ENCODE measurements at regions not wholly inside any gene's neighbourhood (a gene's known extent, or its start where the extent isn't known, plus 50 kb on each side); places are given as distances from the start of the nearest gene placed in this dataset.
A peak's percentile ranks its signal among the peaks of the same experiment; 100 is the strongest.

DNA sequence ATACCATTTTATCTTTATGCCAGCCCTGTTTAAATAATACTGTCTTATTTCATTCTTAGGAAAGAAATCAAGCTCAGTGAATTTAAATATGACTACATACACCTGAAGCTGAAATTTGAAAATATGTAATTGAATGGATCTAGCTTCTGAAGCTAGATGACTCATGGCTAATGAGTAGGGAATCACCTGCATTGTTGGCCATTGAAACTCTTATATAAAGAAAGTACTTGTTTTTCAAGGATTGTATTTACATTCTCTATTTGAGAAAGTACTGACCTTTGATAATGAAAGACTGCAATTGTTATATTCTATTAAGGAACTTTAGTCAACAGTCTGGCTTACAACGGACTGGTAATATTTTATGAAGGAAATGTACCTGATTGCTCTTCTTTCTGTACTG lies 346.7 kb upstream of the LRATD1 start:
- Mint-ChIP-seq H3K9me3 (no peaks in the 10 kb centered on the region), H3K36me3 (ENCODE audit: low read depth) (no peaks in the 10 kb centered on the region), H3K27ac (no peak overlapping the region), H3K4me1 (no peaks in the 10 kb centered on the region; the same call in 2 of the 3 replicates), H3K4me3 (no peak overlapping the region), H3K27me3 (ENCODE audit: insufficient read depth, low read depth, poor library complexity) (peaks cover 4% of the 10 kb centered on the region)
- no peaks in the 10 kb centered on the region for H3K79me2 ChIP-seq (replicated peaks; ENCODE audit: insufficient read depth)
- H3K9me2 ChIP-seq (ENCODE audit: insufficient read depth), result peaks cover 7% of the 10 kb centered on the region; the same call in 1 of the 2 replicates
- no peak overlapping the region for H3K4me2 ChIP-seq
- H3F3A ChIP-seq (replicated peaks; ENCODE audit: low read depth), result no peaks in the 10 kb centered on the region
- ATAC-seq (no peak), DNase-seq (ENCODE audit: low spot score) (no peak)
- no peaks in the 10 kb centered on the region for H4K20me1 ChIP-seq (replicated peaks; ENCODE audit: insufficient read depth)
- H3K27ac ChIP-seq (ENCODE audit: low read depth), result no peak overlapping the region
- no peaks in the 10 kb centered on the region for H3K27me3 ChIP-seq (ENCODE audit: insufficient read depth)
- TF ChIP-seq, protein P1, sequence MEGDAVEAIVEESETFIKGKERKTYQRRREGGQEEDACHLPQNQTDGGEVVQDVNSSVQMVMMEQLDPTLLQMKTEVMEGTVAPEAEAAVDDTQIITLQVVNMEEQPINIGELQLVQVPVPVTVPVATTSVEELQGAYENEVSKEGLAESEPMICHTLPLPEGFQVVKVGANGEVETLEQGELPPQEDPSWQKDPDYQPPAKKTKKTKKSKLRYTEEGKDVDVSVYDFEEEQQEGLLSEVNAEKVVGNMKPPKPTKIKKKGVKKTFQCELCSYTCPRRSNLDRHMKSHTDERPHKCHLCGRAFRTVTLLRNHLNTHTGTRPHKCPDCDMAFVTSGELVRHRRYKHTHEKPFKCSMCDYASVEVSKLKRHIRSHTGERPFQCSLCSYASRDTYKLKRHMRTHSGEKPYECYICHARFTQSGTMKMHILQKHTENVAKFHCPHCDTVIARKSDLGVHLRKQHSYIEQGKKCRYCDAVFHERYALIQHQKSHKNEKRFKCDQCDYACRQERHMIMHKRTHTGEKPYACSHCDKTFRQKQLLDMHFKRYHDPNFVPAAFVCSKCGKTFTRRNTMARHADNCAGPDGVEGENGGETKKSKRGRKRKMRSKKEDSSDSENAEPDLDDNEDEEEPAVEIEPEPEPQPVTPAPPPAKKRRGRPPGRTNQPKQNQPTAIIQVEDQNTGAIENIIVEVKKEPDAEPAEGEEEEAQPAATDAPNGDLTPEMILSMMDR (conservative IDR thresholded peaks at IDR 0.05; ENCODE audit: low read depth in 2 of 2), result no peak
- no peak for TF ChIP-seq CREB1 (CRISPR knock-in tag; IDR thresholded peaks at IDR 0.05; ENCODE audit: low read depth)
- TF ChIP-seq, protein P2, sequence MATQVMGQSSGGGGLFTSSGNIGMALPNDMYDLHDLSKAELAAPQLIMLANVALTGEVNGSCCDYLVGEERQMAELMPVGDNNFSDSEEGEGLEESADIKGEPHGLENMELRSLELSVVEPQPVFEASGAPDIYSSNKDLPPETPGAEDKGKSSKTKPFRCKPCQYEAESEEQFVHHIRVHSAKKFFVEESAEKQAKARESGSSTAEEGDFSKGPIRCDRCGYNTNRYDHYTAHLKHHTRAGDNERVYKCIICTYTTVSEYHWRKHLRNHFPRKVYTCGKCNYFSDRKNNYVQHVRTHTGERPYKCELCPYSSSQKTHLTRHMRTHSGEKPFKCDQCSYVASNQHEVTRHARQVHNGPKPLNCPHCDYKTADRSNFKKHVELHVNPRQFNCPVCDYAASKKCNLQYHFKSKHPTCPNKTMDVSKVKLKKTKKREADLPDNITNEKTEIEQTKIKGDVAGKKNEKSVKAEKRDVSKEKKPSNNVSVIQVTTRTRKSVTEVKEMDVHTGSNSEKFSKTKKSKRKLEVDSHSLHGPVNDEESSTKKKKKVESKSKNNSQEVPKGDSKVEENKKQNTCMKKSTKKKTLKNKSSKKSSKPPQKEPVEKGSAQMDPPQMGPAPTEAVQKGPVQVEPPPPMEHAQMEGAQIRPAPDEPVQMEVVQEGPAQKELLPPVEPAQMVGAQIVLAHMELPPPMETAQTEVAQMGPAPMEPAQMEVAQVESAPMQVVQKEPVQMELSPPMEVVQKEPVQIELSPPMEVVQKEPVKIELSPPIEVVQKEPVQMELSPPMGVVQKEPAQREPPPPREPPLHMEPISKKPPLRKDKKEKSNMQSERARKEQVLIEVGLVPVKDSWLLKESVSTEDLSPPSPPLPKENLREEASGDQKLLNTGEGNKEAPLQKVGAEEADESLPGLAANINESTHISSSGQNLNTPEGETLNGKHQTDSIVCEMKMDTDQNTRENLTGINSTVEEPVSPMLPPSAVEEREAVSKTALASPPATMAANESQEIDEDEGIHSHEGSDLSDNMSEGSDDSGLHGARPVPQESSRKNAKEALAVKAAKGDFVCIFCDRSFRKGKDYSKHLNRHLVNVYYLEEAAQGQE (IDR thresholded peaks at IDR 0.05; ENCODE audit: unreplicated experiment), result no peak
- TF ChIP-seq STAT1 (IDR thresholded peaks at IDR 0.05; ENCODE audit: unreplicated experiment), result no peak
- no peak for TF ChIP-seq JUNB (IDR thresholded peaks at IDR 0.05; ENCODE audit: unreplicated experiment)
- TF ChIP-seq, protein P3, sequence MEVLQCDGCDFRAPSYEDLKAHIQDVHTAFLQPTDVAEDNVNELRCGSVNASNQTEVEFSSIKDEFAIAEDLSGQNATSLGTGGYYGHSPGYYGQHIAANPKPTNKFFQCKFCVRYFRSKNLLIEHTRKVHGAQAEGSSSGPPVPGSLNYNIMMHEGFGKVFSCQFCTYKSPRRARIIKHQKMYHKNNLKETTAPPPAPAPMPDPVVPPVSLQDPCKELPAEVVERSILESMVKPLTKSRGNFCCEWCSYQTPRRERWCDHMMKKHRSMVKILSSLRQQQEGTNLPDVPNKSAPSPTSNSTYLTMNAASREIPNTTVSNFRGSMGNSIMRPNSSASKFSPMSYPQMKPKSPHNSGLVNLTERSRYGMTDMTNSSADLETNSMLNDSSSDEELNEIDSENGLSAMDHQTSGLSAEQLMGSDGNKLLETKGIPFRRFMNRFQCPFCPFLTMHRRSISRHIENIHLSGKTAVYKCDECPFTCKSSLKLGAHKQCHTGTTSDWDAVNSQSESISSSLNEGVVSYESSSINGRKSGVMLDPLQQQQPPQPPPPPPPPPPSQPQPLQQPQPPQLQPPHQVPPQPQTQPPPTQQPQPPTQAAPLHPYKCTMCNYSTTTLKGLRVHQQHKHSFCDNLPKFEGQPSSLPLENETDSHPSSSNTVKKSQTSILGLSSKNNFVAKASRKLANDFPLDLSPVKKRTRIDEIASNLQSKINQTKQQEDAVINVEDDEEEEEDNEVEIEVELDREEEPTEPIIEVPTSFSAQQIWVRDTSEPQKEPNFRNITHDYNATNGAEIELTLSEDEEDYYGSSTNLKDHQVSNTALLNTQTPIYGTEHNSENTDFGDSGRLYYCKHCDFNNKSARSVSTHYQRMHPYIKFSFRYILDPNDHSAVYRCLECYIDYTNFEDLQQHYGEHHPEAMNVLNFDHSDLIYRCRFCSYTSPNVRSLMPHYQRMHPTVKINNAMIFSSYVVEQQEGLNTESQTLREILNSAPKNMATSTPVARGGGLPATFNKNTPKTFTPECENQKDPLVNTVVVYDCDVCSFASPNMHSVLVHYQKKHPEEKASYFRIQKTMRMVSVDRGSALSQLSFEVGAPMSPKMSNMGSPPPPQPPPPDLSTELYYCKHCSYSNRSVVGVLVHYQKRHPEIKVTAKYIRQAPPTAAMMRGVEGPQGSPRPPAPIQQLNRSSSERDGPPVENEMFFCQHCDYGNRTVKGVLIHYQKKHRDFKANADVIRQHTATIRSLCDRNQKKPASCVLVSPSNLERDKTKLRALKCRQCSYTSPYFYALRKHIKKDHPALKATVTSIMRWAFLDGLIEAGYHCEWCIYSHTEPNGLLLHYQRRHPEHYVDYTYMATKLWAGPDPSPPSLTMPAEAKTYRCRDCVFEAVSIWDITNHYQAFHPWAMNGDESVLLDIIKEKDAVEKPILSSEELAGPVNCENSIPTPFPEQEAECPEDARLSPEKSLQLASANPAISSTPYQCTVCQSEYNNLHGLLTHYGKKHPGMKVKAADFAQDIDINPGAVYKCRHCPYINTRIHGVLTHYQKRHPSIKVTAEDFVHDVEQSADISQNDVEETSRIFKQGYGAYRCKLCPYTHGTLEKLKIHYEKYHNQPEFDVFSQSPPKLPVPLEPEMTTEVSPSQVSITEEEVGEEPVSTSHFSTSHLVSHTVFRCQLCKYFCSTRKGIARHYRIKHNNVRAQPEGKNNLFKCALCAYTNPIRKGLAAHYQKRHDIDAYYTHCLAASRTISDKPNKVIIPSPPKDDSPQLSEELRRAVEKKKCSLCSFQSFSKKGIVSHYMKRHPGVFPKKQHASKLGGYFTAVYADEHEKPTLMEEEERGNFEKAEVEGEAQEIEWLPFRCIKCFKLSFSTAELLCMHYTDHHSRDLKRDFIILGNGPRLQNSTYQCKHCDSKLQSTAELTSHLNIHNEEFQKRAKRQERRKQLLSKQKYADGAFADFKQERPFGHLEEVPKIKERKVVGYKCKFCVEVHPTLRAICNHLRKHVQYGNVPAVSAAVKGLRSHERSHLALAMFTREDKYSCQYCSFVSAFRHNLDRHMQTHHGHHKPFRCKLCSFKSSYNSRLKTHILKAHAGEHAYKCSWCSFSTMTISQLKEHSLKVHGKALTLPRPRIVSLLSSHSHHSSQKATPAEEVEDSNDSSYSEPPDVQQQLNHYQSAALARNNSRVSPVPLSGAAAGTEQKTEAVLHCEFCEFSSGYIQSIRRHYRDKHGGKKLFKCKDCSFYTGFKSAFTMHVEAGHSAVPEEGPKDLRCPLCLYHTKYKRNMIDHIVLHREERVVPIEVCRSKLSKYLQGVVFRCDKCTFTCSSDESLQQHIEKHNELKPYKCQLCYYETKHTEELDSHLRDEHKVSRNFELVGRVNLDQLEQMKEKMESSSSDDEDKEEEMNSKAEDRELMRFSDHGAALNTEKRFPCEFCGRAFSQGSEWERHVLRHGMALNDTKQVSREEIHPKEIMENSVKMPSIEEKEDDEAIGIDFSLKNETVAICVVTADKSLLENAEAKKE (CRISPR knock-in tag; IDR thresholded peaks at IDR 0.05), result no peak
- TF ChIP-seq ZNF114 (CRISPR knock-in tag; IDR thresholded peaks at IDR 0.05), result no peak
- TF ChIP-seq EZH2 (IDR thresholded peaks at IDR 0.05; ENCODE audit: low read depth, unreplicated experiment), result no peak
- TF ChIP-seq, protein P4, sequence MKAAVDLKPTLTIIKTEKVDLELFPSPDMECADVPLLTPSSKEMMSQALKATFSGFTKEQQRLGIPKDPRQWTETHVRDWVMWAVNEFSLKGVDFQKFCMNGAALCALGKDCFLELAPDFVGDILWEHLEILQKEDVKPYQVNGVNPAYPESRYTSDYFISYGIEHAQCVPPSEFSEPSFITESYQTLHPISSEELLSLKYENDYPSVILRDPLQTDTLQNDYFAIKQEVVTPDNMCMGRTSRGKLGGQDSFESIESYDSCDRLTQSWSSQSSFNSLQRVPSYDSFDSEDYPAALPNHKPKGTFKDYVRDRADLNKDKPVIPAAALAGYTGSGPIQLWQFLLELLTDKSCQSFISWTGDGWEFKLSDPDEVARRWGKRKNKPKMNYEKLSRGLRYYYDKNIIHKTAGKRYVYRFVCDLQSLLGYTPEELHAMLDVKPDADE (IDR thresholded peaks at IDR 0.05), result no peak
- no peak for TF ChIP-seq EZH2phosphoT487 (IDR thresholded peaks at IDR 0.05; ENCODE audit: unreplicated experiment)
- TF ChIP-seq POLR2AphosphoS5 (IDR thresholded peaks at IDR 0.05; ENCODE audit: low read depth), result no peak
- no peak for TF ChIP-seq NANOG (IDR thresholded peaks at IDR 0.05; ENCODE audit: borderline replicate concordance)
- TF ChIP-seq ZNF331 (CRISPR knock-in tag; IDR thresholded peaks at IDR 0.05; ENCODE audit: low read depth), result no peak
- no peak overlapping the region for H3K4me3 ChIP-seq
- no peaks in the 10 kb centered on the region for H3K36me3 ChIP-seq (ENCODE audit: insufficient read depth)
- no peaks in the 10 kb centered on the region for H3K4me1 ChIP-seq (ENCODE audit: insufficient read depth)
- H2AFZ ChIP-seq, result 0 out of 2 replicates have a peak overlapping the region, but pooled peaks have one; percentile 1
